Transverse colon (tissue), 4 donors: ENCODE measurements at regions not wholly inside any gene's neighbourhood (a gene's known extent, or its start where the extent isn't known, plus 50 kb on each side); places are given as distances from the start of the nearest gene placed in this dataset.

Source experiments
- DNase-seq: peaks from one replicate; pipeline ENCODE4 v3.0.0-alpha.2; 2019
- H3K27ac ChIP-seq, 4 donors: fragments of 200-600 bp; sonication (generic); 2 replicates each; pipeline ENCODE4 v1.5.1; 2016 to 2018; ENCODE audit warnings: inconsistent platforms in 4 of 4
- H3K27me3 ChIP-seq: fragments of 200-600 bp; sonication (generic); 2 replicates; pipeline ENCODE4 v1.5.1; 2017; ENCODE audit warnings: inconsistent platforms
- H3K36me3 ChIP-seq, 4 donors: fragments of 200-600 bp; sonication (generic); 2 replicates each; pipeline ENCODE4 v1.5.1; 2017 to 2019; ENCODE audit warnings: inconsistent platforms in 4 of 4
- H3K4me1 ChIP-seq, 4 donors: fragments of 200-600 bp; sonication (generic); 2 replicates each; pipeline ENCODE4 v1.5.1; 2017 to 2020; ENCODE audit warnings: inconsistent platforms in 4 of 4
- H3K4me3 ChIP-seq, 4 donors: fragments of 200-600 bp; sonication (generic); 1 replicate in 1 of 4; 2 replicates in 3 of 4; pipeline versions ENCODE4 v1.5.1 to v1.6.1; 2017 to 2019; ENCODE audit warnings: inconsistent platforms in 4 of 4
- H3K9me3 ChIP-seq, 2 donors: fragments of 200-600 bp; sonication (generic); 2 replicates each; pipeline ENCODE4 v1.5.1; 2017 to 2019; ENCODE audit warnings: inconsistent platforms in 2 of 2
- EP300 ChIP-seq: sonication (generic); formaldehyde crosslinking; IDR thresholded peaks from one replicate; pipeline ENCODE4 v1.6.1; 2017; ENCODE audit warnings: antibody characterized with exemption, low read depth
- POLR2A ChIP-seq: fragments of 450-650 bp; IDR thresholded peaks from one replicate; pipeline ENCODE4 v1.6.1; 2016; ENCODE audit warnings: antibody characterized with exemption, mild to moderate bottlenecking, moderate library complexity
- POLR2AphosphoS5 ChIP-seq, 3 donors: sonication (generic); formaldehyde crosslinking; IDR thresholded peaks; one replicate each; pipeline ENCODE4 v1.6.1; 2016; ENCODE audit warnings: antibody characterized with exemption in 3 of 3
- WGBS, 2 donors: methylation state at CpG; one replicate each; pipeline ENCODE4 v1.1.5; 2018; ENCODE audit warnings: low coverage in 1 of 2; 5-methylcytosine and 5-hydroxymethylcytosine counted together
- in situ Hi-C, 4 donors: fragments of 200-750 bp; cut with MboI; loops; one replicate each; pipeline versions ENCODE4 v1.15.0 to v1.15.1; 2017; ENCODE audit warnings: low sequenced_read_pairs in 3 of 4, low pct_ligation_motif_present in 1 of 4, low pct_unique_long_range_greater_than_20kb in 1 of 4
- intact Hi-C: fragments of 100-400 bp; cut with DNase I; formaldehyde crosslinking; loops from one replicate; pipeline ENCODE4 v1.15.1; 2023; ENCODE audit warnings: low total_unique reads
- TF ChIP-seq, protein P1 (sequence below), 5 experiments: fragments of 200-600 bp in 3 of 5; fragments of 450-650 bp in 2 of 5; sonication (generic) in 3 of 5; IDR thresholded peaks; 1 replicate in 2 of 5; 2 replicates in 3 of 5; pipeline ENCODE4 v1.5.1; 2016 to 2017; ENCODE audit warnings: antibody characterized with exemption in 5 of 5, inconsistent platforms in 3 of 5, mild to moderate bottlenecking in 2 of 5, moderate library complexity in 1 of 5

DNA sequence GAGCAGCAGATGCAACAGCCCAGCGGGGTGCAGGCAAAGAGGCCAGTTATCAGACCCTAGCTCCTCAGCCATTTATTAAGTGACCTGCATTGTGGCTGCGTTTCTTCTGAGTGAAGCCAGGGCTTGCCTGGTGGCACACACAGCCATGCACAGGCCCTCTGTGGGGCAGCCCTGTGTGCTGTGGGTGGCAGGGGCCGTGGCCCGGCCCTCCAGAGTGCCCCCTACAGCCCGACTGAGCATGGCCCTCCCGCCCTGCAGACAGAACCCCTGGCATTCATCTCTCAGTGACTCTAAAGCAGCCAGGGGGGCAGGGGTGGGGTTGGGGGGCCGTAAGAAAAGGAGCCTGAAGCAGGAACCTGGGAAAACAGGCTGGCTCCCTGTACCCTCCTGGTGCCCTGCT lies 226.0 kb upstream of the PWP1 start:
- Histone ChIP-seq H3K4me1 (no peaks in the 10 kb centered on the region), H3K9me3 (no peaks in the 10 kb centered on the region), H3K36me3 (no peaks in the 10 kb centered on the region), H3K27ac (no peak overlapping the region), H3K4me3 (no peak overlapping the region), H3K27me3 (no peaks in the 10 kb centered on the region)
- 85 to 100% methylated on average over 1 to 7 of the region's 7 CpGs for WGBS, 2 donors
- no peak for DNase-seq
- no peak for TF ChIP-seq POLR2AphosphoS5 (IDR thresholded peaks at IDR 0.05)
- no peak for TF ChIP-seq EP300
- TF ChIP-seq, protein P1, sequence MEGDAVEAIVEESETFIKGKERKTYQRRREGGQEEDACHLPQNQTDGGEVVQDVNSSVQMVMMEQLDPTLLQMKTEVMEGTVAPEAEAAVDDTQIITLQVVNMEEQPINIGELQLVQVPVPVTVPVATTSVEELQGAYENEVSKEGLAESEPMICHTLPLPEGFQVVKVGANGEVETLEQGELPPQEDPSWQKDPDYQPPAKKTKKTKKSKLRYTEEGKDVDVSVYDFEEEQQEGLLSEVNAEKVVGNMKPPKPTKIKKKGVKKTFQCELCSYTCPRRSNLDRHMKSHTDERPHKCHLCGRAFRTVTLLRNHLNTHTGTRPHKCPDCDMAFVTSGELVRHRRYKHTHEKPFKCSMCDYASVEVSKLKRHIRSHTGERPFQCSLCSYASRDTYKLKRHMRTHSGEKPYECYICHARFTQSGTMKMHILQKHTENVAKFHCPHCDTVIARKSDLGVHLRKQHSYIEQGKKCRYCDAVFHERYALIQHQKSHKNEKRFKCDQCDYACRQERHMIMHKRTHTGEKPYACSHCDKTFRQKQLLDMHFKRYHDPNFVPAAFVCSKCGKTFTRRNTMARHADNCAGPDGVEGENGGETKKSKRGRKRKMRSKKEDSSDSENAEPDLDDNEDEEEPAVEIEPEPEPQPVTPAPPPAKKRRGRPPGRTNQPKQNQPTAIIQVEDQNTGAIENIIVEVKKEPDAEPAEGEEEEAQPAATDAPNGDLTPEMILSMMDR (IDR thresholded peaks at IDR 0.05) = no peak
- no peak for TF ChIP-seq POLR2A
- in situ Hi-C loops = no loop called here
- intact Hi-C loops = no loop called here

DNA sequence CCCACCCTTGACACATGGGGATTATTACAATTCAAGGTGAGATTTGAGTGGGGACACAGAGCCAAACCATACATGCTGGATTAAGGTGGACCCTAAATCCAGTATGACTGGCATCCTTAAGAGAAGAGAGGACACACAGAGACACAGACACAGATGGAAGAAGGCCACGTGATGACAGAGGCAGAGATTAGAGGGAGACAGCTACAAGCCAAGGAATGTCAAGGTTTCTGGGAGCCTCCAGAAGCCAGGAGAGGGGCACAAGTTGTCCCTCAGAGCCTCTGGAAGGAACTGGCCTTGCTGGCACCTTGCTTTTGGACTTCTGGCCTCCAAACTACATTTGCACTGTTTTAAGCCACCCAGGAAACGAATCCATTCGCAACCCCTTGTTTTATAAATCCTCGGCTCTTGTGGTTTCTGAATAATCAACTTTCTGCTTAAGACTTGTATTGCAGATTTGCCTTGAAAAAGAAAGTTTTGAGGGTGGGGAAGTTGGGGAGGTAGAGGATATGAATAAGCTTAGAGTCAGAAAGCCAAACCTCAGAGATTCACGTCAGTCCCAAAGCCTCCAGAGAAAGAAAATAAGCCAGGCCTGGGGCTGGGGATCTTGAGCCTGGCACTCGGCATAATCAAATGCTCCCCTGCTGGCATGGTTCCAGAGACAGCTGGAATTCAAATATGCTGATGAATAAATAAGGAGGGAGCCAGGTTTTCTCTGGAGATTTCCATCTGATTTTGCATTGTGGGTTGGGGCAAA lies 224.2 kb upstream of the PWP1 start:
- in situ Hi-C loops = no loop called here
- Histone ChIP-seq H3K9me3 (no peaks in the 10 kb centered on the region), H3K36me3 (no peaks in the 10 kb centered on the region), H3K4me3 (no peak overlapping the region), H3K27me3 (no peaks in the 10 kb centered on the region), H3K27ac (no peak overlapping the region), H3K4me1 (no peaks in the 10 kb centered on the region)
- intact Hi-C loops = no loop called here
- no peak for DNase-seq
- no peak for TF ChIP-seq POLR2A
- TF ChIP-seq, protein P1 (IDR thresholded peaks at IDR 0.05) = no peak
- no peak for TF ChIP-seq POLR2AphosphoS5 (IDR thresholded peaks at IDR 0.05)
- TF ChIP-seq EP300 = no peak
- WGBS, 2 donors = 55 to 68% methylated on average over 5 to 6 of the region's 6 CpGs

DNA sequence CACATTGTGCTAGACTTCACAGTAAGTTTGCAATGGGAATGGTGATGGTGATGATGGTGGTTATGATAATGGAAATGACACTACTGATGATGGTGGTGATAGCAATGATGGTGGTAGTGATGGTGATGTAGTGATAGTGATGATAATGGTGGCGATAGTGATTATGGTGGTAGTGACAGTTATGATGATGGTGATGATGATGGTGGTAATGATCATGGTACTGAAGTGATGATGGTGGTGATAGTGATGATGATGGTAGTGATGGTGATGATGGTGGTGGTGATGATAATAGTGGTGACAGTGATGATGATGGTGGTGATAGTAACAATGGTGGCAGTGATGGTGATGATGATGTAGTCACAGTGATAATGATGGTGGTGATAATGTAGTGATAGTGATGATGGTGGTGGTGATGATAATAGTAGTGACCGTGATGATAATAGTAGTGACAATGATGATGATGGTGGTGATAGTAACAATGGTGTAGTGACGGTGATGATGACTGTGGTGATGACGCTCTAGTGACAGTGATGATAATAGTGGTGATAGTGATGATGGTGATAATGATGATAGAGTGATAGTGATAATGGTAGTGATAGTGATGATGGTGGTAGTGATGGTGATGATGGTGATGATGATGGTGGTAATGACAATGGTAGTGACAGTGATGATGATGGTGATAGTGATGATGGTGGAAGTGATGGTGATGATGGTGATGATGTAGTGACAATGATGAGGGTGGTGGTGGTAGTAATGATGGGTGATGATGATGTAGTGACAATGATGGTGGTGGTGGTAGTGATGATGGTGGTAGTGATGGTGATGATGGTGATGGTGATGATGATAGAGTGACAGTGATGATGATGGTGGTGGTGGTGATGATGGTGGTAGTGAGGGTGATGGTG lies 222.9 kb upstream of the PWP1 start:
- no peak overlapping the region for H3K27ac ChIP-seq
- in situ Hi-C loops (no loop called here), intact Hi-C loops (no loop called here)
- WGBS, 2 donors = 94 to 100% methylated on average over 4 of the region's 4 CpGs
- no peaks in the 10 kb centered on the region for H3K27me3 ChIP-seq
- H3K36me3 ChIP-seq = no peaks in the 10 kb centered on the region
- DNase-seq = no peak
- TF ChIP-seq POLR2AphosphoS5 (IDR thresholded peaks at IDR 0.05) (no peak), EP300 (no peak), POLR2A (no peak)
- TF ChIP-seq, protein P1 (IDR thresholded peaks at IDR 0.05) = no peak
- H3K4me3 ChIP-seq = no peak overlapping the region
- no peaks in the 10 kb centered on the region for H3K4me1 ChIP-seq
- H3K9me3 ChIP-seq = no peaks in the 10 kb centered on the region

DNA sequence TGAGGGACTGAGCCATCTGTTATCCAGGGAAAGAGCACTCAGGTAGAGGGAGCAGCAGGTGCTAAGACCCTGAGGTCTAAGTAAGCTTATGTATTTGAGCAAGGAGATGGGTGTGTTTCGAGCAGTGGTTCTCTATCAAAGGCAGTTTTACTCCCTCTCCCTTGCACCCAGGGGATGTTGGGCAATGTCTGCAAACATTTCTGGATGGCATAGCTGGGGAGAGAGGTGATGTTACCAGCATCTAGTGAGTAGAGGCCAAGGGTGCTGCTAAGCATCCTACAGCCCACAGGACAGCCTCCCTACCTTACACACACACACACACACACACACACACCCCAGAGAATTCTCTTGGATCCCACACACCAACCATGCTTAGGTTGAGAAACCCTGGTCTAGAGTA lies 221.0 kb upstream of the PWP1 start:
- WGBS, 2 donors = 95% methylated on average over 1 of the region's 1 CpG; no CpG with 5 or more reads in 1 of the 2 donors
- intact Hi-C loops = no loop called here
- no peaks in the 10 kb centered on the region for H3K9me3 ChIP-seq
- no peaks in the 10 kb centered on the region for H3K4me1 ChIP-seq
- H3K27ac ChIP-seq = no peak overlapping the region
- H3K36me3 ChIP-seq = no peaks in the 10 kb centered on the region
- DNase-seq = no peak
- in situ Hi-C loops = no loop called here
- TF ChIP-seq EP300 (no peak), POLR2A (no peak), POLR2AphosphoS5 (IDR thresholded peaks at IDR 0.05) (no peak)
- TF ChIP-seq, protein P1 (IDR thresholded peaks at IDR 0.05) = no peak
- H3K4me3 ChIP-seq = no peak overlapping the region
- H3K27me3 ChIP-seq = no peaks in the 10 kb centered on the region
